ENCODE measurements at regions not wholly inside any gene's neighbourhood (a gene's known extent, or its start where the extent isn't known, plus 50 kb on each side); places are given as distances from the start of the nearest gene placed in this dataset.

DNA sequence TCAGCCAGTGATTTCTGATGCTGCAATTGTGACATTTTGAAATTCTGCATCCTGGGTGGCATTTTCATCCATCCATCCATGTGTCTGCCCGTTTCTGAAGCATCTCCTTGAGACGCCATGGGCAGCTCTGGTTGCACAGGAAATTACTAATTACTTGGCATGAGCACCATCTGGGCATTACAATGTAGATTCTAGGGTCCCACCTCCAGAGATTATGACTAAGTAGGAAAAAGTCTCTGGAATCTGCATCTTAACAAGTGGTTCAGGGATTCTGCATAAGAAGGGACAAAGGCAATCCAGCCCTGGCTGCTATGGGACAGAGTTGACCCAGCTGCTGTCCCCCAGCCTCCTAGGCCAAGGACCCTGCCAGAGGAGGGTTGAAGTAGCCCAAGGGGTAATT lies 65.3 kb downstream of the CUZD1 start:
- TF ChIP-seq, protein P1, sequence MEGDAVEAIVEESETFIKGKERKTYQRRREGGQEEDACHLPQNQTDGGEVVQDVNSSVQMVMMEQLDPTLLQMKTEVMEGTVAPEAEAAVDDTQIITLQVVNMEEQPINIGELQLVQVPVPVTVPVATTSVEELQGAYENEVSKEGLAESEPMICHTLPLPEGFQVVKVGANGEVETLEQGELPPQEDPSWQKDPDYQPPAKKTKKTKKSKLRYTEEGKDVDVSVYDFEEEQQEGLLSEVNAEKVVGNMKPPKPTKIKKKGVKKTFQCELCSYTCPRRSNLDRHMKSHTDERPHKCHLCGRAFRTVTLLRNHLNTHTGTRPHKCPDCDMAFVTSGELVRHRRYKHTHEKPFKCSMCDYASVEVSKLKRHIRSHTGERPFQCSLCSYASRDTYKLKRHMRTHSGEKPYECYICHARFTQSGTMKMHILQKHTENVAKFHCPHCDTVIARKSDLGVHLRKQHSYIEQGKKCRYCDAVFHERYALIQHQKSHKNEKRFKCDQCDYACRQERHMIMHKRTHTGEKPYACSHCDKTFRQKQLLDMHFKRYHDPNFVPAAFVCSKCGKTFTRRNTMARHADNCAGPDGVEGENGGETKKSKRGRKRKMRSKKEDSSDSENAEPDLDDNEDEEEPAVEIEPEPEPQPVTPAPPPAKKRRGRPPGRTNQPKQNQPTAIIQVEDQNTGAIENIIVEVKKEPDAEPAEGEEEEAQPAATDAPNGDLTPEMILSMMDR (IDR thresholded peaks at IDR 0.05 in 4 of 5, conservative IDR thresholded peaks at IDR 0.05 in 1 of 5) = no peak
- TF ChIP-seq POLR2A (IDR thresholded peaks at IDR 0.05) = no peak
